ENCODE measurements at regions not wholly inside any gene's neighbourhood (a gene's known extent, or its start where the extent isn't known, plus 50 kb on each side); places are given as distances from the start of the nearest gene placed in this dataset.

GRCh38 chr7:136275794-136276193, 298.6 kb upstream of the MTPN start:
- Mint-ChIP-seq H3K27ac (ENCODE audit: unreplicated experiment) (no peak overlapping the region), H3K36me3 (ENCODE audit: insufficient read depth, unreplicated experiment) (no peaks in the 10 kb centered on the region), H3K9me3 (ENCODE audit: low read depth, unreplicated experiment) (peaks cover 8% of the 10 kb centered on the region), H3K4me1 (ENCODE audit: low read depth, unreplicated experiment) (no peaks in the 10 kb centered on the region), H3K27me3 (ENCODE audit: unreplicated experiment) (no peaks in the 10 kb centered on the region), H3K4me3 (ENCODE audit: low read depth, unreplicated experiment) (no peak overlapping the region)
- DNase-seq: no peak
- no peak for TF ChIP-seq CTCF (IDR thresholded peaks at IDR 0.05; ENCODE audit: unreplicated experiment)
- intact Hi-C loops (cut with micrococcal nuclease; ENCODE audit: unreplicated experiment): no loop called here
- no TSS peak for BruUV-seq (replicated peaks)
- CTCF ChIA-PET: interaction anchor here (0.7 kb wide), 1 partner anchor 54 kb away, joined by 3 read pairs; no protein-coding TSS in a partner anchor

- no peaks in the 10 kb centered on the region for H3K4me1 Mint-ChIP-seq (ENCODE audit: low read depth, unreplicated experiment)
- CTCF ChIA-PET: no interaction called here
- H3K9me3 Mint-ChIP-seq (ENCODE audit: low read depth, unreplicated experiment): peaks cover 5% of the 10 kb centered on the region
- no peak overlapping the region for H3K4me3 Mint-ChIP-seq (ENCODE audit: low read depth, unreplicated experiment)
- H3K27ac Mint-ChIP-seq (ENCODE audit: unreplicated experiment): no peak overlapping the region
- no TSS peak for BruUV-seq (replicated peaks)
- no peak for DNase-seq
- H3K36me3 Mint-ChIP-seq (ENCODE audit: insufficient read depth, unreplicated experiment): no peaks in the 10 kb centered on the region
- intact Hi-C loops (cut with micrococcal nuclease; ENCODE audit: unreplicated experiment): no loop called here
- no peak for TF ChIP-seq CTCF (IDR thresholded peaks at IDR 0.05; ENCODE audit: unreplicated experiment)
- no peaks in the 10 kb centered on the region for H3K27me3 Mint-ChIP-seq (ENCODE audit: unreplicated experiment)
These were observed 297.6 kb upstream of the MTPN start for GRCh38 chr7:136274636-136275345.

GRCh38 chr7:136272934-136273333, 295.8 kb upstream of the MTPN start:
- H3K36me3 Mint-ChIP-seq (ENCODE audit: insufficient read depth, unreplicated experiment): no peaks in the 10 kb centered on the region
- no peak overlapping the region for H3K27ac Mint-ChIP-seq (ENCODE audit: unreplicated experiment)
- no peaks in the 10 kb centered on the region for H3K27me3 Mint-ChIP-seq (ENCODE audit: unreplicated experiment)
- no peaks in the 10 kb centered on the region for H3K4me1 Mint-ChIP-seq (ENCODE audit: low read depth, unreplicated experiment)
- intact Hi-C loops (cut with micrococcal nuclease; ENCODE audit: unreplicated experiment): no loop called here
- H3K9me3 Mint-ChIP-seq (ENCODE audit: low read depth, unreplicated experiment): peaks cover 12% of the 10 kb centered on the region
- DNase-seq: no peak
- CTCF ChIA-PET: no interaction called here
- BruUV-seq (replicated peaks): no TSS peak
- no peak for TF ChIP-seq CTCF (IDR thresholded peaks at IDR 0.05; ENCODE audit: unreplicated experiment)
- no peak overlapping the region for H3K4me3 Mint-ChIP-seq (ENCODE audit: low read depth, unreplicated experiment)

GRCh38 chr7:136267822-136268221, 290.7 kb upstream of the MTPN start:
- Mint-ChIP-seq H3K9me3 (ENCODE audit: low read depth, unreplicated experiment) (peaks cover 17% of the 10 kb centered on the region), H3K4me1 (ENCODE audit: low read depth, unreplicated experiment) (no peaks in the 10 kb centered on the region), H3K36me3 (ENCODE audit: insufficient read depth, unreplicated experiment) (no peaks in the 10 kb centered on the region), H3K27me3 (ENCODE audit: unreplicated experiment) (no peaks in the 10 kb centered on the region), H3K4me3 (ENCODE audit: low read depth, unreplicated experiment) (no peak overlapping the region), H3K27ac (ENCODE audit: unreplicated experiment) (no peak overlapping the region)
- CTCF ChIA-PET: no interaction called here
- intact Hi-C loops (cut with micrococcal nuclease; ENCODE audit: unreplicated experiment): no loop called here
- TF ChIP-seq CTCF (IDR thresholded peaks at IDR 0.05; ENCODE audit: unreplicated experiment): no peak
- BruUV-seq (replicated peaks): no TSS peak
- DNase-seq: no peak
